ENCODE measurements at regions not wholly inside any gene's neighbourhood (a gene's known extent, or its start where the extent isn't known, plus 50 kb on each side); places are given as distances from the start of the nearest gene placed in this dataset.
"Not testable (repeated sequence)": the region's sequence is repeated elsewhere in the genome, so short reads cannot be mapped to it uniquely, and the experiment has no call there.

DNA sequence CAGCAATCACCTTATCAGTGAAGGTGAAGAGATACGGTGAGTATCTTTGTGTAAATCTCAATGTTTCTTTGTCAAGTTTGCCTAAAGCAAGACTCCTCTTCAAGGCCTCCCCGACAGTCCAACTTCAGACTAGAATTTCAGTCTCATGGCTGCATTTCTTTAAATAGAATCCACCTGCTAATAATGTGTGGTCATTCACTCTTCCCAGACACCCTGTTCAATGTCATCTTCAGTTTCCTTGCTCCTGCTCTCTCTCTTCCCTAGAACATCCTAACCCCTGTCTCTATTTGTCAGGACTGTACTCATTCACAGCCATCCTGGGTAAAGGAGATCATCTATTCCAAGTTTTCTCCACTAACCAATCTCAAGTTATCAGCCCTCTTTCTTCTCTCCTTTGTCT lies 267.3 kb downstream of the EN1 start:
- TF ChIP-seq ZFX (IDR thresholded peaks at IDR 0.05), result no peak
- no peak for TF ChIP-seq CTCF (conservative IDR thresholded peaks at IDR 0.05)
- no peak overlapping the region for H3K27ac ChIP-seq

DNA sequence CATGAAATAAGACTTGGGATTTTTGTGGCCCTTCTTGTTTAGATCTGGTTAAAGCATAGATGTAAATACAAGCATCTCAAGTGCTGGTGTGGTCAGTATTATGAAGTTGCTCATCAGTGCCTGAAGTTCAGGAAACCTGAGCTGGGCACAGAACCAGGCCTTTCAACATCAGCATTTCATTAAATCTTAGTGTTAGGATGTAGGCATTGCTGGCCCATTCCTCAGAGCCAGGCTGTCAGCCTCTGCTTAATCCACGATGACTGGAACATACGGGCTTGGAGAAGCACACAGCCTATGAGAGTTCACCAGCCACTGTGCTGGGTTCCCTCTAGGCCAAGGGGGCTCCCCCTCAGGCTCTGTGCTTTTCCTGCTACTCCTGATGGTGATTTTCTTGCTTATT lies 270.2 kb downstream of the EN1 start:
- no peak for TF ChIP-seq ZFX (IDR thresholded peaks at IDR 0.05)
- no peak for TF ChIP-seq CTCF (conservative IDR thresholded peaks at IDR 0.05)
- no peak overlapping the region for H3K27ac ChIP-seq

- no peak for TF ChIP-seq CTCF (conservative IDR thresholded peaks at IDR 0.05)
- no peak for TF ChIP-seq ZFX (IDR thresholded peaks at IDR 0.05)
- no peak overlapping the region for H3K27ac ChIP-seq
These were observed 271.2 kb downstream of the EN1 start for GRCh38 chr2:118576109-118576855.

- H3K27ac ChIP-seq, result not testable (repeated sequence)
These were observed 275.1 kb downstream of the EN1 start for GRCh38 chr2:118572380-118572779.

GRCh38 chr2:118569876-118570535 lies 277.4 kb downstream of the EN1 start:
- no peak overlapping the region for H3K27ac ChIP-seq
- TF ChIP-seq ZFX (IDR thresholded peaks at IDR 0.05) (no peak), CTCF (conservative IDR thresholded peaks at IDR 0.05) (no peak)

DNA sequence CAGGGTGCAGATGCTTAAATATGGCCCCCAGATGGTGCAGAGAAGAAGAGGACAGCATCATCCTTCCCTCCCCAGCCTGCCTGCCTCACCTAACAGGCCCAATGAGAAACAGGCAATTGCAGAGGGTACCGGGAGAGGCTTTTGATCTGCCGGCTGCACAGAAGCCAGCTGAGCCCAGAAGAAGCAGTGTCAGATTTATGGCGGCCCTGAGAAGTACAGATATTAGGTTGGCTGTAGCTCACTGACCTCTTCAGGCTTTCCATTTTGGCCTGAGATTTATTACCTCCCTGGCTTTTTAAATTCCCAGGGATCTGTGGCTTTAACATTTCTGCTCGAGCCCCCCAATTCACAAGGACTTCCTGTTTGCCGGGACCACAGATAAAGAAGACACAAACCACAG lies 278.7 kb downstream of the EN1 start:
- no peak overlapping the region for H3K27ac ChIP-seq

DNA sequence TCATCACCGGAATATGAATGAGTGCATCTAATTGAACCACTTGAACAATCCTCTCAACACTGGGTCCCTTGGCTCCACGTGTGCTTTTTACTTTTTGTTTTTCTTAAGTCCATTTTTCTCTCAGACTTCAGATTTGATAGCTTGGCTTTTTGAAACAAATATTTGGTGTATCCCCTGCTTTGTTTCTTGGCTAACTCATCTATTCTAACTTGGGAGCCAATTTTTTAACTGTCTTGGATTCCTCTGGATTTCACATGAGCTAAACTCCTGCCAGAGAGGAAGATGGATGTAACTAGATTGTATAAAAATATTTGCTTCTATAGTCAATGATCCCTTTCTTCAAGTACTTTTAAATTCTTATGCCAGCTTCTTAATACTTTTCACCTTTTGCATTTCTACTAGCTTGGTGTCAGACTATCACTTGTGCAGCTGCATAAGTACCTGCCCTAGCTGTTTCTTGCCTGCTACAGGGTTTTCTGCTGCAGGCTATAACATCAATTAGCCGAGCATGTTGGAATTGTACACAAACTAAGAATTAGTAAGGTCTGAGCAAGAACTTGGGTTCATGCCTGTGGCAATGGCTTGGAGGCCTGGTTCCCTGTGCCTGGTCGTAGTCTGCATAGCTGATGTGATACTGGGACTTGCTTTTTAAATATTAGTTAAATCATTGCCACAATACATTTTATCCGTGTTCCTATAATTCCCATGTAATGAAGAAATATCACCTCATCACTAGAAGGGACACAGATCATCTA lies 281.5 kb downstream of the EN1 start:
- TF ChIP-seq CTCF (conservative IDR thresholded peaks at IDR 0.05) (no peak), ZFX (IDR thresholded peaks at IDR 0.05) (no peak)
- H3K27ac ChIP-seq, result no peak overlapping the region

More for the DNA sequence above, 278.7 kb downstream of the EN1 start:
- TF ChIP-seq ZFX (IDR thresholded peaks at IDR 0.05) (no peak), CTCF (conservative IDR thresholded peaks at IDR 0.05) (no peak)
